Fibroblast of lung (primary cell): ENCODE measurements at regions not wholly inside any gene's neighbourhood (a gene's known extent, or its start where the extent isn't known, plus 50 kb on each side); places are given as distances from the start of the nearest gene placed in this dataset.

Experiments used
- EZH2 ChIP-seq: IDR thresholded peaks from 2 replicates; pipeline ENCODE4 v1.5.1; 2012; ENCODE audit warnings: low read length, control low read depth, mild to moderate bottlenecking; ENCODE audit errors: missing control alignments
- TF ChIP-seq, protein P1 (sequence below), 2 donors: IDR thresholded peaks in 1 of 2; conservative IDR thresholded peaks in 1 of 2; 1 replicate in 1 of 2; 2 replicates in 1 of 2; pipeline ENCODE4 v1.5.1; 2011 to 2012; ENCODE audit warnings: low read length in 2 of 2, control low read depth in 1 of 2, inconsistent platforms in 1 of 2, low read depth in 1 of 2, mild to moderate bottlenecking in 1 of 2

DNA sequence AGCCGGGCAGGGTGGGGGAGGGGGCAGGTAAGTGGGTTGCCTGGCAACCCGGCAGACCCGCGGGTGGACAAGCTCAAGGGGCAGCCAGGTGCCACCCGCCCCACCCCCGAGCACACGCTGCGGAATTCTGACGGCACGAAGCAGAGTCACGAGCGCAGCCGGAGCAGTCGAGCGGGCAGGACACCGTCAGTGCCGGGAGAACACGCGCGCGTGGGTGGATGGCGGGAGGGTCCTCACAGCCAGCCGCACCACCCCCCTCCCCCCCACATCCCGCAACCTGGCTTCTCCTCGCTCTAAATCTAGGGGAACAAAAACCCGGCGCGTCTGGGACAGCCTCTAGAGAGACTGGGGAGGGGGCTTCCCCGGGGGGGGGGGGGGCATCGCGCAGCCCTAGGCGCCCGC, 133.1 kb upstream of the HSD17B12 start:
- TF ChIP-seq, protein P1, sequence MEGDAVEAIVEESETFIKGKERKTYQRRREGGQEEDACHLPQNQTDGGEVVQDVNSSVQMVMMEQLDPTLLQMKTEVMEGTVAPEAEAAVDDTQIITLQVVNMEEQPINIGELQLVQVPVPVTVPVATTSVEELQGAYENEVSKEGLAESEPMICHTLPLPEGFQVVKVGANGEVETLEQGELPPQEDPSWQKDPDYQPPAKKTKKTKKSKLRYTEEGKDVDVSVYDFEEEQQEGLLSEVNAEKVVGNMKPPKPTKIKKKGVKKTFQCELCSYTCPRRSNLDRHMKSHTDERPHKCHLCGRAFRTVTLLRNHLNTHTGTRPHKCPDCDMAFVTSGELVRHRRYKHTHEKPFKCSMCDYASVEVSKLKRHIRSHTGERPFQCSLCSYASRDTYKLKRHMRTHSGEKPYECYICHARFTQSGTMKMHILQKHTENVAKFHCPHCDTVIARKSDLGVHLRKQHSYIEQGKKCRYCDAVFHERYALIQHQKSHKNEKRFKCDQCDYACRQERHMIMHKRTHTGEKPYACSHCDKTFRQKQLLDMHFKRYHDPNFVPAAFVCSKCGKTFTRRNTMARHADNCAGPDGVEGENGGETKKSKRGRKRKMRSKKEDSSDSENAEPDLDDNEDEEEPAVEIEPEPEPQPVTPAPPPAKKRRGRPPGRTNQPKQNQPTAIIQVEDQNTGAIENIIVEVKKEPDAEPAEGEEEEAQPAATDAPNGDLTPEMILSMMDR (conservative IDR thresholded peaks at IDR 0.05 in 1 of 2, IDR thresholded peaks at IDR 0.05 in 1 of 2; ENCODE audit: low read depth in 1 of 2, low read length in 2 of 2): no peak
- TF ChIP-seq EZH2: no peak
